ENCODE measurements at regions not wholly inside any gene's neighbourhood (a gene's known extent, or its start where the extent isn't known, plus 50 kb on each side); places are given as distances from the start of the nearest gene placed in this dataset.

GRCh38 chr11:20309231-20310025 is 54.1 kb upstream of the HTATIP2 start:
- no peak overlapping the region for H3K4me3 ChIP-seq
- no peaks in the 10 kb centered on the region for H3K36me3 Mint-ChIP-seq (ENCODE audit: low read depth)
- no peak for ATAC-seq
- H3K27ac Mint-ChIP-seq, result no peak overlapping the region
- H3K79me2 ChIP-seq (replicated peaks; ENCODE audit: insufficient read depth), result no peaks in the 10 kb centered on the region
- no peaks in the 10 kb centered on the region for H3K9me2 ChIP-seq (ENCODE audit: insufficient read depth)
- no peak overlapping the region for H2AFZ ChIP-seq
- TF ChIP-seq NANOG (IDR thresholded peaks at IDR 0.05; ENCODE audit: borderline replicate concordance), result no peak
- TF ChIP-seq POLR2AphosphoS5 (IDR thresholded peaks at IDR 0.05; ENCODE audit: low read depth), result no peak
- TF ChIP-seq, protein P1, sequence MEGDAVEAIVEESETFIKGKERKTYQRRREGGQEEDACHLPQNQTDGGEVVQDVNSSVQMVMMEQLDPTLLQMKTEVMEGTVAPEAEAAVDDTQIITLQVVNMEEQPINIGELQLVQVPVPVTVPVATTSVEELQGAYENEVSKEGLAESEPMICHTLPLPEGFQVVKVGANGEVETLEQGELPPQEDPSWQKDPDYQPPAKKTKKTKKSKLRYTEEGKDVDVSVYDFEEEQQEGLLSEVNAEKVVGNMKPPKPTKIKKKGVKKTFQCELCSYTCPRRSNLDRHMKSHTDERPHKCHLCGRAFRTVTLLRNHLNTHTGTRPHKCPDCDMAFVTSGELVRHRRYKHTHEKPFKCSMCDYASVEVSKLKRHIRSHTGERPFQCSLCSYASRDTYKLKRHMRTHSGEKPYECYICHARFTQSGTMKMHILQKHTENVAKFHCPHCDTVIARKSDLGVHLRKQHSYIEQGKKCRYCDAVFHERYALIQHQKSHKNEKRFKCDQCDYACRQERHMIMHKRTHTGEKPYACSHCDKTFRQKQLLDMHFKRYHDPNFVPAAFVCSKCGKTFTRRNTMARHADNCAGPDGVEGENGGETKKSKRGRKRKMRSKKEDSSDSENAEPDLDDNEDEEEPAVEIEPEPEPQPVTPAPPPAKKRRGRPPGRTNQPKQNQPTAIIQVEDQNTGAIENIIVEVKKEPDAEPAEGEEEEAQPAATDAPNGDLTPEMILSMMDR (conservative IDR thresholded peaks at IDR 0.05; ENCODE audit: low read depth in 2 of 2), result no peak
- TF ChIP-seq ETS1 (IDR thresholded peaks at IDR 0.05), result no peak
- TF ChIP-seq ZNF114 (CRISPR knock-in tag; IDR thresholded peaks at IDR 0.05), result no peak
- no peak for TF ChIP-seq EZH2phosphoT487 (IDR thresholded peaks at IDR 0.05; ENCODE audit: unreplicated experiment)
- TF ChIP-seq EZH2 (IDR thresholded peaks at IDR 0.05; ENCODE audit: low read depth, unreplicated experiment), result no peak
- no peak for TF ChIP-seq STAT1 (IDR thresholded peaks at IDR 0.05; ENCODE audit: unreplicated experiment)
- TF ChIP-seq ZNF331 (CRISPR knock-in tag; IDR thresholded peaks at IDR 0.05; ENCODE audit: low read depth), result no peak
- TF ChIP-seq ZNF462 (CRISPR knock-in tag; IDR thresholded peaks at IDR 0.05), result no peak
- no peak for TF ChIP-seq CREB1 (CRISPR knock-in tag; IDR thresholded peaks at IDR 0.05; ENCODE audit: low read depth)
- TF ChIP-seq, protein P2, sequence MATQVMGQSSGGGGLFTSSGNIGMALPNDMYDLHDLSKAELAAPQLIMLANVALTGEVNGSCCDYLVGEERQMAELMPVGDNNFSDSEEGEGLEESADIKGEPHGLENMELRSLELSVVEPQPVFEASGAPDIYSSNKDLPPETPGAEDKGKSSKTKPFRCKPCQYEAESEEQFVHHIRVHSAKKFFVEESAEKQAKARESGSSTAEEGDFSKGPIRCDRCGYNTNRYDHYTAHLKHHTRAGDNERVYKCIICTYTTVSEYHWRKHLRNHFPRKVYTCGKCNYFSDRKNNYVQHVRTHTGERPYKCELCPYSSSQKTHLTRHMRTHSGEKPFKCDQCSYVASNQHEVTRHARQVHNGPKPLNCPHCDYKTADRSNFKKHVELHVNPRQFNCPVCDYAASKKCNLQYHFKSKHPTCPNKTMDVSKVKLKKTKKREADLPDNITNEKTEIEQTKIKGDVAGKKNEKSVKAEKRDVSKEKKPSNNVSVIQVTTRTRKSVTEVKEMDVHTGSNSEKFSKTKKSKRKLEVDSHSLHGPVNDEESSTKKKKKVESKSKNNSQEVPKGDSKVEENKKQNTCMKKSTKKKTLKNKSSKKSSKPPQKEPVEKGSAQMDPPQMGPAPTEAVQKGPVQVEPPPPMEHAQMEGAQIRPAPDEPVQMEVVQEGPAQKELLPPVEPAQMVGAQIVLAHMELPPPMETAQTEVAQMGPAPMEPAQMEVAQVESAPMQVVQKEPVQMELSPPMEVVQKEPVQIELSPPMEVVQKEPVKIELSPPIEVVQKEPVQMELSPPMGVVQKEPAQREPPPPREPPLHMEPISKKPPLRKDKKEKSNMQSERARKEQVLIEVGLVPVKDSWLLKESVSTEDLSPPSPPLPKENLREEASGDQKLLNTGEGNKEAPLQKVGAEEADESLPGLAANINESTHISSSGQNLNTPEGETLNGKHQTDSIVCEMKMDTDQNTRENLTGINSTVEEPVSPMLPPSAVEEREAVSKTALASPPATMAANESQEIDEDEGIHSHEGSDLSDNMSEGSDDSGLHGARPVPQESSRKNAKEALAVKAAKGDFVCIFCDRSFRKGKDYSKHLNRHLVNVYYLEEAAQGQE (IDR thresholded peaks at IDR 0.05; ENCODE audit: unreplicated experiment), result no peak
- TF ChIP-seq JUNB (IDR thresholded peaks at IDR 0.05; ENCODE audit: unreplicated experiment), result no peak
- no peak for DNase-seq (ENCODE audit: low spot score)
- H3K27me3 Mint-ChIP-seq (ENCODE audit: insufficient read depth, low read depth, poor library complexity), result peaks cover 3% of the 10 kb centered on the region
- no peaks in the 10 kb centered on the region for H3F3A ChIP-seq (replicated peaks; ENCODE audit: low read depth)
- H3K4me3 Mint-ChIP-seq, result no peak overlapping the region
- no peaks in the 10 kb centered on the region for H3K4me1 Mint-ChIP-seq
- no peaks in the 10 kb centered on the region for H3K27me3 ChIP-seq (ENCODE audit: insufficient read depth)
- H3K27ac ChIP-seq (ENCODE audit: low read depth), result no peak overlapping the region
- no peak overlapping the region for H3K4me2 ChIP-seq
- H3K4me1 ChIP-seq (ENCODE audit: insufficient read depth), result no peaks in the 10 kb centered on the region
- H3K9me3 Mint-ChIP-seq, result no peaks in the 10 kb centered on the region
- no peaks in the 10 kb centered on the region for H3K36me3 ChIP-seq (ENCODE audit: insufficient read depth)
- H4K20me1 ChIP-seq (replicated peaks; ENCODE audit: insufficient read depth), result no peaks in the 10 kb centered on the region

Measured in GM23338 (cell line).